HG03280 (cell line): ENCODE measurements at regions not wholly inside any gene's neighbourhood (a gene's known extent, or its start where the extent isn't known, plus 50 kb on each side); places are given as distances from the start of the nearest gene placed in this dataset.
"Not testable (repeated sequence)": the region's sequence is repeated elsewhere in the genome, so short reads cannot be mapped to it uniquely, and the experiment has no call there.

Experiments
- ATAC-seq: cut with Tn5 transposase; IDR thresholded peaks from one replicate; pipeline ENCODE4 v1.9.1; 2021; ENCODE audit warnings: mild to moderate bottlenecking, moderate library complexity; ENCODE audit not compliant: unreplicated experiment

DNA sequence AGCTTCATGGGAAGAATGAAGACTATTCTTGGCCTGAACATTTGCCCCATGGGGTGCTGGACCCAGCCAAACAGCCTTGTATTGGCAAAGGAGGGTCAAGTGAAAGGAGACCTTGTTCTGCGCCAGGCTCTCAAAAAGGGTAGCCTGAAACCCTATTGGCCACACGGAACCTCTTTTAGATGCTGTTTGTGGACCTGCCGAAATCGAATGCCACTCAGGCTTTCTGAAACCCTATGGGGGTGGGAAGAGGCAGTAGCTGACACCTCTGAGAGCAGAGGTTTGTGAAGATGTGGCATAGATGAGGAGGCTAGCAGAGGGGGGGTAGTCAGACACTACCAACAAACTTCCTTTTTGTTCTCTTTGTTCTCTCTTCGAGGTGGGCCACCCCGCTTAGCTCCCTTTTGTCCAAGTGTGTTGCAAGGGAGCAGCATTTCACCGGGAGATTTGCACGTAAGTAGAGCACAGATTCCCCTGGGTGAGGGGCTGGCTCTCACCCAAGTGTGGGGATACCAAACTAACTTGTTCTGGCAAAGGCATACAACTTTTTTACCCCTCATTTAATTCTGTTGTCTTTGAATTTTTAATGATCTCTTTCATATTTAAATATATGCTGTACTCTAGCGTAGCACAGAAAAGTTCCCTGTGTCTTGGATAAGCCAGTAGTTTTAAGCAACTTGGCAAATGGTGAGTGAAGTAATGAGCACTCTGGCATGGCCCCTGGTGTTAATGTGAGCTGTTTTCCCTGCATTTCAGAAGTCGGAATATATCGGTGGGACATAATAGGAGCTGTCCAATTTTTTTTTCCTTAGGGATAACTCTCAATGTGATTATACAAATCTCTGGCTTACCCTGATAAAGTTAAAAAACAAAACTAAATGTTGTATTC lies 107.7 kb downstream of the SEPTIN7 start:
- no peak for ATAC-seq

DNA sequence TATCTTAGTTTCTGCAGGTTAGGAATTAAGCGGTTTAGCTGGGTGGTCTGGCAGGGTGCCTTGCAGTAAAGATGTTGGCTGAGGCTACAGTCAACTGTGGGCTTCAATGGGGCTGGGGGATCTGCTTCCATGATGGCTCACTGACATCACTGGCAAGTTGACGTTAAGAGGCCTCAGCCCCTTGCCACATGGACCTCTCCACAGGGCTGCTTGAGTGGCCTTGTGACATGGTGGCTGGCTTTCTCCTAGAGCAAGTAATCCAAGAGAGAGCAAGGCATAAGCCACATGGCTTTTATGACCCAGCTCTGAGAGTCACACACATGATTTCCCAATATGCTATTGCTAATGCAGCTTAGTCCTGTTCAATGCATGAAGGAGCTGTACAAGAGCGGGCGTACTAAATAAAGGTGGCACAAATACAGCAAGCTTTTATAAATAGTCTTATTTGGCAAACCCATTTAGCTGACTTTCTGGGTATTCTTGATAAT lies 109.1 kb downstream of the SEPTIN7 start:
- ATAC-seq: no peak

DNA sequence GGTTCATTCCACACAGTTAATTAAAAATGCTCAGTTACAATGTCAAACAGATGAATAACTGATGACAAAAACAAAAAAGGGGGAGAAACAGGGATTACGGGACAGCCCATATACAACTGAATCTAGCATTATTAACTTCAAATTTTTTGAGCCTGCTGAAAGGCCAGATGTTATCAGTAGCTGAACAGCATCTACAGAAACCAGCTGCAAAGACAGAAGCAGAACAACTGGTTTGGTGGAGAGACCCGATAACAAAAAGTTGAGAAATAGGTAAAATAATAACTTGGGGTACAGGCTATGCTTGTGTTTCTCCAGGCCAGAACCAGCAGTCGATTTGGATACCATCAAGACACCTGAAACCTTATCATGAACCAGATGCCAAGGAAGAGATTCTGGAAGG lies 109.8 kb downstream of the SEPTIN7 start:
- ATAC-seq: not testable (repeated sequence)

DNA sequence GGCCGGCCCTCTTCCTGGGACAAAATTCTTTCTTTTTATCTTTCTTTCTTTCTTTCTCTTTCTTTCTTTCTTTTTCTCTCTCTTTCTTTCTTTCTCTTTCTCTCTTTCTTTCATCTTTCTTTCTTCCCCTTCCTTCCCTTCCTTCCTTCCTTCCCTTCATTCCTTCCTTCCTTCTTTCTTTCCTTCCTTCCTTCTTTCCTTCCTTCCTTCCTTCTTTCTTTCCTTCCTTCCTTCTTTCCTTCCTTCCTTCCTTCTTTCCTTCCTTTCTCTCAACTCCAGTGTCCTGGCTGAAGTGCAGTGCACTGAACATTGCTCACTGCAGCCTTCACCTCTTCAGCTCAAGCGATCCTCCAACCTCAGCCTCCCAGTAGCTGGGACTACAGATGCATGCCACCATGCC lies 112.5 kb downstream of the SEPTIN7 start:
- ATAC-seq: not testable (repeated sequence)

DNA sequence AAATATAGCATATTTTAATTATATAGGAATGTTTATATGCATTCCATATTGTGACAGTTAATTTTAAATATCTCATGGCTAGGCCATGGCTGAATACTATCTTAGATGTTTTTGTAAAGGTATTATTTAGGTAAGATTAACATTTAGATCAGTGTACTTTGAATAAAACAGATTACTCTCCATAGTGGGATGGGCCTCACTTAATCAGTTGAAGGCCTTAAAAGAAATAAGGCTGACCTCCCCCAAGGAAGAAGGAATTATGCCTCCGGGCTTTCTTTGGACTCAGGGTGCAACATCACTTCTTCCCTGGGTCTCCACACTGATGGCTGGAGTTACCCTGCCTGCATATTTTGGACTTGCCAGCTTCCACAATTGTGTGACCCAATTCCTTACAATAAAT lies 113.4 kb downstream of the SEPTIN7 start:
- not testable (repeated sequence) for ATAC-seq

DNA sequence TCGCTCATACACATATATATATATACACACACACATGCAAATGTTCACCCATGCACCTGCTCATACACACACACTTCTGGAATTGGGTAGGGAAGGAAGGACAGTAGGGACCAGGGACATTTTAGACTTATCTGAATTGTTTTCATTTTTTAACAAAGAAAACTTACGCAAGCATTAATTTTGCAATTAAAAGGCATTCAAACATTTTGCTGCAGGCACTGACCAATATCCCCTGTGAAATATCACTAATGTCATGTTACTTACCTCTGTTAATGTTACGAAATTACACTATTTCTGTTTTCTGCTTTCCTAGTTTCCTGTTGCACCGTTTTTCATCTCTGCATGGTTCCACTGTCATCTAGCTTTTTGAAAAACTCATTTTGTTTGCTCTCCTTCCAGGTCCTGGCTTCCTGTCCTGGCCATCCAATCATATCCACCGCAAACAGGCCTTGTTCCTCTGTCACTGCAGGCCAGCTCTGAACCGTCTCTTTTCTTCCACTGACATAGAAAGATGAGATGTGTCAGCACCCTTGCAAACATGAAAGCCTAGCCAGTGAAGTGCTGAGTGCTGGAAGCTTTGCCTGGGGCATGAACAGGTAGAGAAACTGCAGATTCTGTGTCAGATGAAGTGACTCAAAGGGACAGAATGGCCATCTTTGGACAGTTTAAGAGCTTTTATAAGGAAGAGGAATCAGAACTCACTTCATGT lies 114.5 kb downstream of the SEPTIN7 start:
- not testable (repeated sequence) for ATAC-seq

DNA sequence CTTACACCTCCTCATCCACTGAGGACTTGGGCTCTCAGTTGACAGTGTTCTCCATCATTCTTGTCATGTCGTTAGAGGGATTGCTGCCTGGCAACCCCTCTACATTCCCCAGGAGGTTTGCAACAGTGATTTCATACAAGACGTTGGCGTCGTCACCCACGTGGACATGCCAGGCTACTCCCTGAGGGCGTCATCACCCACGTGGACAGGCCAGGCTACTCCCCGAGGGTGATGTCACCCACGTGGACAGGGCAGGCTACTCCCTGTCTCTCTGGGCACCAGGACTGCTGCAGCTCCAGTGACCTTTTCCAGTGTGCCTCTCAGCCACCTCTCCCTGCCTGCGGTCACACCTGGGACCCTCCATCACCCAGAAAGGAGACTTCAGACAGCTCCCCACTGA lies 117.4 kb downstream of the SEPTIN7 start:
- not testable (repeated sequence) for ATAC-seq

DNA sequence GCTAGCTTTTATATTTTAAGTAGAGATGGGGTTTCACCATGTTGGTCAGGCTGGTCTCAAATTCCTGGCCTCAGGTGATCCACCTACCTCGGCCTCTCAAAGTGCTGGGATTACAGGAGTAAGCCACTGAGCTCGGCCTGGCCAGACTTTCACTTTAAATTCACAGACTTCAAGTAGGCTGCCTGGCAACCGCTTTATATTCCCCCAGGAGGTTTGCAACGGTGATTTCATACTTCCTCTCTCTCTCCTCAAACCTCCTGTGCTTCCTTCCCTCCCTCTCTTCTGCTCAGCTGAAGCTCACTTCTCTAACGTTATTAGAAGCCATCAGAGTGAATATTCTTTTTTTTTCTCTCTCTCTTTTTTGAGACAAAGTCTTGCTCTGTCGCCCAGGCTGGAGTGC lies 118.8 kb downstream of the SEPTIN7 start:
- ATAC-seq: not testable (repeated sequence)

DNA sequence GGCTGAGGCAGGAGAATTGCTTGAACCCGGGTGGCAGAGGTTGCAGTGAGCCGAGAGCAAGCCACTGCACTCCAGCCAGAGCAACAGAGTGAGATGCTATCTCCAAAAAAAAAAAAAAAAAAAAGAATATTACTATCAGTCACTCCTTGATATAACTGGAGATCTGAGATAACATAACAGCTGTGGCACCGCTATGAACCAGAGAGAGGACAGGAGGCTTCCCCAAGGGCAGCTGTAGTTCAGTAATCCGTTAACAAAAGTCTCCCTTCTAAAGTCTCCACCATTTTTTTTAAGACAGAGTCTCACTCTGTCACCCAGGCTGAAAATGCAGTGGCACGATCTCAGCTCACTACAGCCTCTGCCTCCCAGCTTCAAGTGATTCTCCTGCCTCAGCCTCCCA lies 120.5 kb downstream of the SEPTIN7 start:
- not testable (repeated sequence) for ATAC-seq

DNA sequence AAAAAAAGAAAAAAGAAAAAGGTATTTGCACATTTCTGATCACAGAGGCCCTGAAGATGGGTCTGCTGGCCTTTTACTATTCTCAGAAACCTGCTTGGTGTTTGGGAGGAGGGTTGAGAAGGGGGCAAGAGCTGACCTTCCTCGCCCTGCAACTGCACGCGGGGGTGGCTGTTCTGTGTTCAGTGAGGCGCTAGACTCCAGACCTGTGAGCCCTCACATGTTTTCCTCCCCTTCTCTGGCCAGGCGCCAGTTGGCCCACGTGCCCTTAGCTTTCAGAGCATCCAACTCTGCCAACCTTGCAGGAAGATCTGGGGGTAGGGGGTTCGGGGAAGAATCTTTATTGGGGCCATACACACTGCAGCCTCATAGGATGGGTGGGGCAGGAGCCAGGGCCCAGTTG lies 123.8 kb downstream of the SEPTIN7 start:
- ATAC-seq: not testable (repeated sequence)

DNA sequence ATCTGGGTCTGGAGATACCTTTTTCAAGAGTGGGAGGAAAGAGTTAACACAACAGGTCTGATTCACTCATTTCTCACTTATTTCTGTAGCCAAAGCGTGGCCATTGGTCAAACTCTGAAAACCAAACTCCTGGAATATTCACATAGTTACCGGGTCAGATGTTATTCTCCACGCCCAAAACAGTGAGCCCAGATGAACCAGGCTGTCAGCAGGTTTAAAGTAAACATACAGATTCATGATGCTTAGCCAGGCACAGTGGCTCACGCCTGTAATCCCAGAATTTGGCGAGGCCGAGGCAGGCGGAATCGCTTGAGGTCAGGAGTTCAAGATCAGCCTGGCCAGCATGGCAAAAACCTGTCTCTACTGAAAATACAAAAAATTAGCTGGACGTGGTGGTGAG lies 126.1 kb downstream of the SEPTIN7 start:
- not testable (repeated sequence) for ATAC-seq

DNA sequence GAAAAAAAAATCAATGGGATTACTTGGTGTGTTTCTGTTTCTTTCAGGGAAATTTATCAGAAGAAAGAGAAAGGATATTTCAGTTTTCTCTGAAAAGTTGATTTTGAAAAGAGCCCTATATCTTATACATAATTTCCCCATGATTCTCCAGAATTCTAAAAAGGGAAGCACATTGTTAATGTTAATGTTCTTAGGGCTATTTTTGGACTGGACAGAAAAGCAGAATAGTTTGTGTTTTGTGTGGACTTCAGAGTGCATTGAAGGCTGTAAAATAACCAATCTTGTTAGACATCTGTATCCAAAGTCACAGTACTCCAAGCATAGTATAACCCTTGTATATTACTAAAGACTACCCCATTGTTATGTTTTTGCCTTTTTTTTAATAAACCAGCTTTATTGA lies 130.3 kb downstream of the SEPTIN7 start:
- not testable (repeated sequence) for ATAC-seq

DNA sequence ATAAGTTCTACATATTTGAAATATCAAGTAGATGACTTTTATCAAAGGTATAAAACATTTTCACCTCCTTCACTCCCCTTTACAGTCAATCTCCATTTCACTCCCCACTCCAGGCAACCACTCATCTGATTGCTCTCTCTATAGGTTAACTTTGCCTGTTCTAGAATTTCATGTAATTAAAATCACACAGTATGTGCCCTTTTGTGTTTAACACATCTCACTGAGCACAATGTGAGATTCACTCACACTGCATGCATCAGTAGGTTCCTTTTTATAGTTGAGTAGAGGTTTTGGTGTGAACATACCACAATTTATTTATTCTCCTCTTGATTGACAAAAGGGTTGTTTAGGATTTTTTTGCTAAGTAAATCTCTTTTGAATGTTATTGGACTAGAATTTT lies 130.7 kb downstream of the SEPTIN7 start:
- ATAC-seq: not testable (repeated sequence)

DNA sequence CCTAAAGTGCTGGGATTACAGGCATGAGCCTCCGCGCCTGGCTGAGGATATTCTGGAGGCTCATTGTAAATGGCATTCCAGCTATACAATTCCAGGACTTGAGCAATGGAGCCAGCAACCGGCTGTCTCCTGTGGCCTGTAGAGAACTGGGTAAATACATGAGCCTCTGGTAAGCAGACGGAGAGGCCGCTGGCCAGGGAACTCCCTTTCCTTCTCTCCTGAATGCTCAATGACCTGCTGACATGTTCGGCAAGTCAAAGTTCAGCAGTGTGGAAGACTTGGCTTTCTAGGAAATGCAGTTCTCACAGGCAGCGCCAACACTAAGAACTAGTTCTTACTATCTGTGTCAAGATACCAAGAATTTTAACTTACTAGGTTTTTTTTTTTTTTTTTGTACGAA lies 139.8 kb downstream of the SEPTIN7 start:
- not testable (repeated sequence) for ATAC-seq

DNA sequence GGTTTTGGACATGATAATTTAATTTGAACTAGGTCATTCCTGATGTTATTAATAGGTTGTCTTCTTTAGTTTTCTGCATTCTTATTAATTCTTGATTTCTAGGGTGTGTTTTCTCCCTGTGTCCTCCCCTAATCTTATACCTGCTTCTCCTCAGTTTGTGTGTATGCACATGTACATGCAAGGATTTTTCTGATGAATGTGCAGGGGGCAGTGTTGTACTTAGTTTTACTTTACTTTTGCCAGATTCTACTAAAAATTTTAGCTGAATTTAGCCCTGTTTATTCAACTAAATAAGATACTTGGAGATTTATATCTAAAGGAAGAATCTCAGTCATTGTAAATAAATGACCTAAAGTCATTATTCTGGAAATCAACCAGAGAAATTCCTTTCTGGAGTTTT lies 144.8 kb downstream of the SEPTIN7 start:
- ATAC-seq: not testable (repeated sequence)

DNA sequence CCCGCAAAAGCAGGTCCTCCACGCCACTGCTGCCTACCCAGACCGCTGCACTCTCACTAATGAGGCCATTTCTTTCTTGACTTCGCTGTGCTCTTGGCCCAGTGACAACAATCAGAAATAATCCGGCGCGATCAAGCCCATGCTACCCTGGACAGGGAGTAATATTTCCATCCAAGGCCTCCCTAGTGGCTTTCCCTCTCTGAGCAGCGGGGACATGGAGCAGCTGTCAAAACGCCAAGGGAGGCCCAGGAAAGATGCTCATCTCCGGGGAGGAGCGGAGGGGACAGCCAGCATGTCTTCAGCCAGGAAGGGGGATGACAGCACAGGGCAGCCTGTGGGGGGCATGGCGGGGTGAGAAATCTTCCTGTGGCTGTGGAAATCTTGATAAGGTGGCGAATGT lies 154.9 kb downstream of the SEPTIN7 start:
- not testable (repeated sequence) for ATAC-seq

DNA sequence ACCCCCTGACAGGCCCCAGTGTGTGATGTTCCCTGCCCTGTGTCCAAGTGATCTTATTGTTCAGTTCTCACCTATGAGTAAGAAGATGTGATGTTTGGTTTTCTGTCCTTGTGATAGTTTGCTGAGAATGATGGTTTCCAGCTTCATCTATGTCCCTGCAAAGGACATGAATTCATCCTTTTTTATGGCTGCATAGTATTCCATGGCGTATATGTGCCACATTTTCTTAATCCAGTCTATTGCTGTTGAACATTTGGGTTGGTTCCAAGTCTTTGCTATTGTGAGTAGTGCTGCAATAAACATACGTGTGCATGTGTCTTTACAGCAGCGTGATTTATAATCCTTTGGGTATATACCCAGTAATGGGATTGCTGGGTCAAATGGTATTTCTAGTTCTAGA lies 156.1 kb downstream of the SEPTIN7 start:
- ATAC-seq: not testable (repeated sequence)

DNA sequence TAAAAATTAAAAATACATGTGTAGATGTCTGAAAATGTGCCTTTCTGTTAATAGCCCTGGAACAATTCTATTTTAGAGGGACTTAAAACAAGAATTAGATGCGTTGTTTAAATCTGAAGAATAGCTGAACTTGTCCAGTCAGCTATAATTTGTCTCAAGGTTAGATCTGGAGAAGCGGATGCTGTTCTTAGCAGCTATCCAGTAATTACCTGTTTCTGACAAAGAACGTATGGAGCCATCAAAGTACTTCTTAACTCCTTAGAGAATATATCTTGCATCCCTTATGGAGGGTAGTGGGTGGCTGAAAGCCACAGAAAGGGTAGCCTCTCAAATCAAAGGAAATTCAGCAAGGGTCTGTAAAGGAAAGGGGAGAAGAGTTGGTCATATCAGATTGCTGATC lies 160.4 kb downstream of the SEPTIN7 start:
- ATAC-seq: not testable (repeated sequence)

DNA sequence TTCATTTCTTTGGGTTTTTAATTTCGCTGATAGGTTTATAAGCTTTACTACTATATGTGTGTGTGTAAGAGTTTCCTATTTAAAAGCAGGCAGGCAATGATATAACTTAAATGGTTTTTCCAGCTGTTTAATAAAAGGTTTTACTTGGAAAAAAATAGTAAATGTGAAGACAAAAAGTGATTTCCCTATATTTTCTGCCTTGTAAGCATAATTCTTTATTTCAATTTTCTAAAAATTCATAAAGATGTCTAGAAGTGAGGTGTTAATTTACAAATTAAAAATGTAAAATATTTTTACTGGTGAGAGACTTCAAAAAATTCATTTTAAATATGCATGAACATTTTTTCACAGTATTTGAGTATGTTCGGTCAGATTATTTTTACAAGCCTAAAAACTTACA lies 161.8 kb downstream of the SEPTIN7 start:
- ATAC-seq: not testable (repeated sequence)

DNA sequence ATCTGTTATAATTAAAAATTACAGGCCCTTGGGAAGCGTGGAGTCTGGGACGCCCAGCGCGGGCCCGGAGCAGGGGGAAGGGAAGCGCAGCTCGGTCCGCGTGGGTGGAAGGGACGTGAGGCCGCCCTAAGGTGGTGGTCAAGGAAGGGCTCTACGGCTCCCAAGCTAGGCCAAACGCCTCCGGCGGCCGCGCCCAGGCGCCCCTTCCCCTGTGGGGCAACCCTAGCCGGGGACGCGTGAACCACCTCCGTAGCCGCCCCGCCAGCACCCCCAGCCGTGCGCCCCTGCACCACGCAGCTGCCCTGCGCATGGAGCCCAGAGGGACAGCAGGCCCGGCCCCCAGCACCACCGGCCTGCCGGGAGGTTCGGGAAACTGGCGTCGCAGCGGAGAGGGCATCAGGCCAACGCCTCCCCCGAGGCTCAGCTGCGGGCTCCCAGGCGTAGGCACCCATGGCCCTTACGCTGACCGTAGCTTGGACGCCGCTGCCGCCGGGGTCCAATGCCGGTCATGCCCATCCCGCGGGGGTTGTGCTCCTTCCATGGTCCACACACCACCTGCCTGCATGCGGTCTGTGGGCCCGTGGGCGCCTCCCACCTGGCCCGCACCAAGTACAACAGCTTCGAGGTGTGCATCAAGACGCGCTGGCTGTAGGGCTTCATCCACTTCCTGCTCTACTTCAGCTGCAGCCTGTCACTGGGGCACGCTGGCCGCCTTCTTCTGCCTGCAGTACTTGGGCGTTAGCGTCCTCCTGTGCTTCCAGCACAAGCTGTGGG lies 166.7 kb downstream of the SEPTIN7 start:
- ATAC-seq: no peak
